ENCODE measurements at regions not wholly inside any gene's neighbourhood (a gene's known extent, or its start where the extent isn't known, plus 50 kb on each side); places are given as distances from the start of the nearest gene placed in this dataset.
"Not testable (repeated sequence)": the region's sequence is repeated elsewhere in the genome, so short reads cannot be mapped to it uniquely, and the experiment has no call there.

DNA sequence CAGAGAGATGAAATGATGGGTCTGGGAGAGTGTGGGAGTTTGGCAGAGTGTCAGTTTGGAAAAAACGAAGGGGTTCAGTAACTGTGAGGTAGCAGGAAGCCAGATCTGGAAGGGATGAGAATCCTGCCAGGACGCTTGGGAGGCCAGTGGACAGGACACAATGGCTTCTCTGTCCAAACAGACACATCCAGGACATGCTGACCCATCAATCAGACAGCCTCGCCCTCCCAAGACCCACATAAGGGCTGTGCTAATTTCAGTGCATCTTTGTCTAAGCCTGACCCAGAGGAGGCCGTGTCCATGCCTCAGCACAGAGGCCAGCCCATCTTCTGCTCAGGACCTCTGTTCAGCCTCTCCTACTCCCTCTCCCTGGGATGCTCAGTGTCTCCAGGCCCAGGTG lies 576.5 kb upstream of the B3GAT1 start:
- H3K4me3 ChIP-seq: no peak overlapping the region
- TF ChIP-seq, protein P1, sequence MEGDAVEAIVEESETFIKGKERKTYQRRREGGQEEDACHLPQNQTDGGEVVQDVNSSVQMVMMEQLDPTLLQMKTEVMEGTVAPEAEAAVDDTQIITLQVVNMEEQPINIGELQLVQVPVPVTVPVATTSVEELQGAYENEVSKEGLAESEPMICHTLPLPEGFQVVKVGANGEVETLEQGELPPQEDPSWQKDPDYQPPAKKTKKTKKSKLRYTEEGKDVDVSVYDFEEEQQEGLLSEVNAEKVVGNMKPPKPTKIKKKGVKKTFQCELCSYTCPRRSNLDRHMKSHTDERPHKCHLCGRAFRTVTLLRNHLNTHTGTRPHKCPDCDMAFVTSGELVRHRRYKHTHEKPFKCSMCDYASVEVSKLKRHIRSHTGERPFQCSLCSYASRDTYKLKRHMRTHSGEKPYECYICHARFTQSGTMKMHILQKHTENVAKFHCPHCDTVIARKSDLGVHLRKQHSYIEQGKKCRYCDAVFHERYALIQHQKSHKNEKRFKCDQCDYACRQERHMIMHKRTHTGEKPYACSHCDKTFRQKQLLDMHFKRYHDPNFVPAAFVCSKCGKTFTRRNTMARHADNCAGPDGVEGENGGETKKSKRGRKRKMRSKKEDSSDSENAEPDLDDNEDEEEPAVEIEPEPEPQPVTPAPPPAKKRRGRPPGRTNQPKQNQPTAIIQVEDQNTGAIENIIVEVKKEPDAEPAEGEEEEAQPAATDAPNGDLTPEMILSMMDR (IDR thresholded peaks at IDR 0.05; ENCODE audit: borderline replicate concordance): no peak
- no peaks in the 10 kb centered on the region for H3K9me3 ChIP-seq (replicated peaks)
- intact Hi-C loops (cut with micrococcal nuclease): no loop called here
- H3K27me3 ChIP-seq (ENCODE audit: low read depth): peaks cover 52% of the 10 kb centered on the region
- no peak overlapping the region for H3K27ac ChIP-seq (replicated peaks)
- DNase-seq: no peak
- H3K4me1 ChIP-seq: no peaks in the 10 kb centered on the region
- no peaks in the 10 kb centered on the region for H3K36me3 ChIP-seq

DNA sequence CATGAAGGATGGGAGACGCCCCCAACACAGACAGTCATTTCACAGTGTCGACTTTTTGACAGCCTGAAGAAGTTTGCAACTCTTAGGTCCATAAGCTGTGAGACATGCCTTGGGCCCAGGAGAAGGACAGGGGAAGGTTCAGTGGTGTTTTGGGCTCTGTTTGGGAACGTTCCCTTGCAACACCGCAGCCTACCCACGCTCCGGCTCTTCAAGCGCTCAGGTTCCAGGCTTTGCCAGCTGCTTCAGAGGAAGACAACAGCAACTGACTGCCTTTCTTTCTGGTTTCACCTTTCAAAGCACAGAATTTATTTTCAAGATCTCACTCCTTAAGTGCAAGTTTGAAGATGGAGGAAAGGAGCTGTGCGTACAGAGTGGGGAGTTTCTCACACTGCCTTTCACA lies 575.8 kb upstream of the B3GAT1 start:
- Histone ChIP-seq H3K9me3 (replicated peaks) (no peaks in the 10 kb centered on the region), H3K27me3 (ENCODE audit: low read depth) (peaks cover 52% of the 10 kb centered on the region), H3K27ac (replicated peaks) (no peak overlapping the region), H3K4me1 (no peaks in the 10 kb centered on the region), H3K4me3 (no peak overlapping the region), H3K36me3 (no peaks in the 10 kb centered on the region)
- no peak for DNase-seq
- TF ChIP-seq, protein P1 (IDR thresholded peaks at IDR 0.05; ENCODE audit: borderline replicate concordance): no peak
- intact Hi-C loops (cut with micrococcal nuclease): no loop called here

DNA sequence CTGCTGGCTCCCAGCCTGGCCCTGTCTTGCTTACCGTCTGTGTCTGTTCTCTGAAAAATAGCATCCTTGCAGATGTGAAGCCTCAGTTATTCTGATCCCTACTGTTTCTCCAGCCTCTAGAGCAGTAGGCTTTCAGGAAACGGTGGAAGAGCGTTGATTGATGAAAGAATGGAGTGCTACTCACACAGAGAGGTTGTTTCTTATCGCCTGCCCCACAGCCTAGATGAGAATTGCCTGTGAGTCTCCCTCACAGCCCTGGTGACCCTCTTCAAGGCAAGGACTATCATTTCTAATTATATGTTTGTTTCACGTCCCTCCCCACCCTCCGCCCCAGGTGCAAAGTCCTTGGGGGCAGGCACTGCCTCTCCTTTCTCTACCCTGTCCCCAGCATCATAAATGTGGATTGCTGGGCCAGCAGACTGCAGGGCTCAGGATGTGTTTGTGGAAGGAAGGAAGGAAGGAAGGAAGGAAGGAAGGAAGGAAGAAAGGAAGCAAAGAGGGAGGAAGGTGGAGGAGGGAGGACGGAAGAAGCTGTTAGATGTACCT lies 575.3 kb upstream of the B3GAT1 start:
- no peak for DNase-seq
- TF ChIP-seq, protein P1 (IDR thresholded peaks at IDR 0.05; ENCODE audit: borderline replicate concordance): no peak
- no peaks in the 10 kb centered on the region for H3K36me3 ChIP-seq
- no peak overlapping the region for H3K27ac ChIP-seq (replicated peaks)
- no peak overlapping the region for H3K4me3 ChIP-seq
- H3K9me3 ChIP-seq (replicated peaks): no peaks in the 10 kb centered on the region
- intact Hi-C loops (cut with micrococcal nuclease): no loop called here
- H3K27me3 ChIP-seq (ENCODE audit: low read depth): peaks cover 53% of the 10 kb centered on the region
- no peaks in the 10 kb centered on the region for H3K4me1 ChIP-seq

DNA sequence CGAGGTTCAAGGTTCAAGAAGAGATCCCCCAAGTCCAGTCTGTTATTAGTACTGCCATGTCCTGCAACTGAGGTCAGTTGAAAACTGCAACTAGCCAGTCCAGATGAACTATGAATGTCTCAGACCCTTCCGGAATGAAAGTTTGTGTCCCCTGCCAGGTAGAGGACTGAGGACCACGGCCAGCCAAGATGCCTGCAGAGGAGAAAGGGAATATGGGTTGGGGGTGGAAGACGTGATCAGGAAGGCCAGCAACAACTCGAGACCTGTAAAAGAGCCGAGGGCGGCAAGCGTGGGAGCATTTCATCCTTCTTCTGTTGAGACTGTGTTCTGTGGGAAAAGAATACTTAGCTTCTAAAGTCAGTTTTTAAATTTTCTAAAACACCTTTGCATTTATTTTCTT lies 572.4 kb upstream of the B3GAT1 start:
- Histone ChIP-seq H3K27ac (replicated peaks) (no peak overlapping the region), H3K4me1 (no peaks in the 10 kb centered on the region), H3K9me3 (replicated peaks) (no peaks in the 10 kb centered on the region), H3K36me3 (no peaks in the 10 kb centered on the region), H3K4me3 (no peak overlapping the region), H3K27me3 (ENCODE audit: low read depth) (peaks cover 40% of the 10 kb centered on the region)
- TF ChIP-seq, protein P1 (IDR thresholded peaks at IDR 0.05; ENCODE audit: borderline replicate concordance): no peak
- intact Hi-C loops (cut with micrococcal nuclease): no loop called here
- no peak for DNase-seq

DNA sequence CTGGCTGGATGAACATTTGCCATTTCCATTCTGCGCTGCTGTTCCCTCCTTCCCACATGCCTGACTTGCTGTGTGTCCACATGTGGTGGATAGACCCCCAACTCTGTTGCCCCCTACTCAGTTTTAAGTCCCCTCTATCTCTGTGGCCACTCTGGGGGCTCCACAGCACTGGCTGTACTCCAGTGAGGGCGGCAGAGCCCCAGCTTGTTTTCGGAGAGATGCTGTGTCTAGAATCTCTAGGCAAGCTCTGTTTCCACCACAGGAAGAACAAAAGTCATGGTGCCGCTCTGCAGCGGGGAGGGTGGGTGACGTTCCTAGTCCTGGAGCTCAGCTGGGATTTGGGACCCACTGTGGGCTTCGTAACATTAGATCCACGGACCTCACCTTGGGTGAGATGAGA lies 570.4 kb upstream of the B3GAT1 start:
- H3K4me1 ChIP-seq; H3K27ac ChIP-seq (replicated peaks); DNase-seq: not testable (repeated sequence)

DNA sequence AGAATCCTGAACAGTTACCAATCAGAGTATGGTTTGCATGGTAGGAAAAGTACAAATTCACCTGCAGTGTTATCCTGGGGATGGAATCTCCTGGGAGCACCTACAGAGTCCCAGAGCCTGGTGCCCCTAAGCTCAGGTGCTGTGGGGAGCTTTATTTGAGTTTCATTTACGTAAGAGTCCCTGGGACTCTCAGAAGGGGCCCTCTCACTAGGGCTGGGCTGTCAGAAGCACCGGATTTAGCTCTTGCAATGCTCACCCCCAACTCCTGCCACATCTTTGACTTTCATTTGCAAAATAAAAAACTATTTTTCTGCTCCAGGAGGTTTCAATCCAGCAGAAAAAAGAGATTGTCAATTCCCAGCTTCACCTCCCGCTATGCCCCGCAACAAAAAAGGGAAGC lies 569.8 kb upstream of the B3GAT1 start:
- no peak overlapping the region for H3K4me3 ChIP-seq
- H3K9me3 ChIP-seq (replicated peaks): no peaks in the 10 kb centered on the region
- TF ChIP-seq, protein P1 (IDR thresholded peaks at IDR 0.05; ENCODE audit: borderline replicate concordance): no peak
- H3K36me3 ChIP-seq: no peaks in the 10 kb centered on the region
- H3K4me1 ChIP-seq: no peaks in the 10 kb centered on the region
- no peak overlapping the region for H3K27ac ChIP-seq (replicated peaks)
- peaks cover 42% of the 10 kb centered on the region for H3K27me3 ChIP-seq (ENCODE audit: low read depth)
- DNase-seq: no peak
- intact Hi-C loops (cut with micrococcal nuclease): no loop called here

More for the DNA sequence above, 570.4 kb upstream of the B3GAT1 start:
- H3K4me3 ChIP-seq; H3K36me3 ChIP-seq; H3K9me3 ChIP-seq (replicated peaks); intact Hi-C loops (cut with micrococcal nuclease): not testable (repeated sequence)
- H3K27me3 ChIP-seq (ENCODE audit: low read depth): peaks cover 44% of the 10 kb centered on the region

All from left ventricle myocardium inferior (tissue), 1 donor.